NCI-H146 treated with DMSO at 0.1 percent for 48 hours (cell line): ENCODE measurements at regions not wholly inside any gene's neighbourhood (a gene's known extent, or its start where the extent isn't known, plus 50 kb on each side); places are given as distances from the start of the nearest gene placed in this dataset.
"Not testable (repeated sequence)": the region's sequence is repeated elsewhere in the genome, so short reads cannot be mapped to it uniquely, and the experiment has no call there.

ENCODE experiments used
- DNase-seq: peaks from one replicate; lab custom pipeline; 2025; ENCODE audit not compliant: unreplicated experiment; lab: John Stamatoyannopoulos, UW

GRCh38 chr13:50758796-50759195 is 84.7 kb downstream of the DLEU7 start:
- no peak for DNase-seq

GRCh38 chr13:50760751-50761150 is 82.7 kb downstream of the DLEU7 start:
- DNase-seq, result no peak

GRCh38 chr13:50761406-50761805 is 82.1 kb downstream of the DLEU7 start:
- DNase-seq, result no peak

GRCh38 chr13:50762969-50763567 is 80.4 kb downstream of the DLEU7 start:
- DNase-seq, result no peak

DNA sequence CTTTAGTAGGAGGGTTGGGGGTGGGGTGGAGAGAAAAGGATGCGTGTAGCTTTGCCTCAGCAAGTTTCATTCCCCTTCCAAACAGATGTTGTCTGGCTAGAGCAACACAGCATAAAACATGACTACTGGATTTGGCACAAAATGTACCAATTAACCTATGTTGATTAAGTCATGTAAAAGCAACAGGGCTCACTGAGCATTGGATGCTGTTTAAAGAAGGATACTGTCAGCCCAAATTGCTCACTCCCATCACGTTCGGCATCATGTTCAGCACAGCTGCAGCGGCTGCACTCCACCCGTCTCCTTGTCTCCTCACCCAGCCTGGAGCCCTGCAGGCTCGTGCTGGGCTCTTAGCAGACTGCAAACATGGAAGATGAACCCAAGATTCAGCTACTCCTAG is 77.5 kb downstream of the DLEU7 start:
- no peak for DNase-seq

- no peak for DNase-seq
Measured at GRCh38 chr13:50766695-50767094, 76.8 kb downstream of the DLEU7 start.

DNA sequence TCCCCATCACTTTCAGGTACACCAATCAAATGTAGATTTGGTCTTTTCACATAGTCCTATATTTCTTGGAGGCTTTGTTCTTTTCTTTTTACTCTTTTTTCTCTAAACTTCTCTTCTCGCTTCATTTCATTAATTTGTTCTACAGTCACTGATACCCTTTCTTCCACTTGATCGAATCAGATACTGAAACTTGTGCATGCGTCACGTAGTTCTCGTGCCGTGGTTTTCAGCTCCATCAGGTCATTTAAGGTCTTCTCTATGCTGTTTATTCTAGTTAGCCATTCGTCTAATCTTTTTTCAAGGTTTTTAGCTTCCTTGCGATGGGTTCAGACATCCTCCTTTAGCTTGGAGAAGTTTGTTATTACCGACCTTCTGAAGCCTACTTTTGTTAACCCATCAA is 70.6 kb downstream of the DLEU7 start:
- not testable (repeated sequence) for DNase-seq
